A673 (cell line): ENCODE measurements at regions not wholly inside any gene's neighbourhood (a gene's known extent, or its start where the extent isn't known, plus 50 kb on each side); places are given as distances from the start of the nearest gene placed in this dataset.

Experiments
- EZH2 ChIP-seq: fragments of 200-600 bp; sonication (generic); IDR thresholded peaks from 2 replicates; pipeline ENCODE4 v1.6.1; 2017; ENCODE audit warnings: borderline replicate concordance, low read depth, mild to moderate bottlenecking, mixed read lengths, antibody characterized with exemption, low read length; ENCODE audit not compliant: poor library complexity, severe bottlenecking
- TF ChIP-seq, protein P1 (sequence below): fragments of 300-800, 200-600 bp; sonication (generic); conservative IDR thresholded peaks from 2 replicates; pipeline ENCODE4 v1.5.1; 2017; ENCODE audit warnings: low read depth, mild to moderate bottlenecking, antibody characterized with exemption, low read length, moderate library complexity, mixed read lengths

DNA sequence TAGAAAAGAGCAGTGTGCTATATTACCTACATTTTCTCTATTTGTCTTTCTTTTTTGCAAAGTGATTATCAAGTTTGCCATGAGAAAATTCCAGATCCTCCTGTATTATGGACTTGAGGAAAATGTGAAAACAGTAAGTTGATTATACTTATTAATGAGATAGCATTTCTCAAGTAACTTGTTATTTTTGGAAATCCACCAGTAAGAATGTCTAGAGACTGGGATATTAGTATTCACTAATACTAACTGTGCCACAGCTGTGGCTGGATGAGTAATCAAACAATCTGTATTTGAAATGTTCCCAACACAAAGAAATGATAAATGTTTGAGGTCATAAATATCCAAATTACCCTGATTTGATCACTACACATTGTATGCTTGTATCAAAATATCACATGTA lies 147.0 kb upstream of the CTSO start:
- TF ChIP-seq, protein P1, sequence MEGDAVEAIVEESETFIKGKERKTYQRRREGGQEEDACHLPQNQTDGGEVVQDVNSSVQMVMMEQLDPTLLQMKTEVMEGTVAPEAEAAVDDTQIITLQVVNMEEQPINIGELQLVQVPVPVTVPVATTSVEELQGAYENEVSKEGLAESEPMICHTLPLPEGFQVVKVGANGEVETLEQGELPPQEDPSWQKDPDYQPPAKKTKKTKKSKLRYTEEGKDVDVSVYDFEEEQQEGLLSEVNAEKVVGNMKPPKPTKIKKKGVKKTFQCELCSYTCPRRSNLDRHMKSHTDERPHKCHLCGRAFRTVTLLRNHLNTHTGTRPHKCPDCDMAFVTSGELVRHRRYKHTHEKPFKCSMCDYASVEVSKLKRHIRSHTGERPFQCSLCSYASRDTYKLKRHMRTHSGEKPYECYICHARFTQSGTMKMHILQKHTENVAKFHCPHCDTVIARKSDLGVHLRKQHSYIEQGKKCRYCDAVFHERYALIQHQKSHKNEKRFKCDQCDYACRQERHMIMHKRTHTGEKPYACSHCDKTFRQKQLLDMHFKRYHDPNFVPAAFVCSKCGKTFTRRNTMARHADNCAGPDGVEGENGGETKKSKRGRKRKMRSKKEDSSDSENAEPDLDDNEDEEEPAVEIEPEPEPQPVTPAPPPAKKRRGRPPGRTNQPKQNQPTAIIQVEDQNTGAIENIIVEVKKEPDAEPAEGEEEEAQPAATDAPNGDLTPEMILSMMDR = no peak
- no peak for TF ChIP-seq EZH2
